HL-60 (cell line): ENCODE measurements at regions not wholly inside any gene's neighbourhood (a gene's known extent, or its start where the extent isn't known, plus 50 kb on each side); places are given as distances from the start of the nearest gene placed in this dataset.

Experiments used
- DNase-seq, 2 experiments: peaks; one replicate each; pipeline ENCODE4 v3.0.0-alpha.2; 2010 to 2020; ENCODE audit warnings: low read depth in 1 of 2, low spot score in 1 of 2
- H3K27ac ChIP-seq: fragments of 250-450 bp; sonication (Bioruptor Pico); replicated peaks from 2 replicates; pipeline ENCODE4 v1.5.1; 2020; ENCODE audit warnings: mild to moderate bottlenecking, moderate library complexity
- H3K27me3 ChIP-seq: fragments of 250-450 bp; sonication (Bioruptor Pico); 2 replicates; pipeline ENCODE4 v1.5.1; 2021; ENCODE audit warnings: mild to moderate bottlenecking, moderate library complexity; ENCODE audit not compliant: insufficient read depth, poor library complexity, severe bottlenecking
- H3K4me3 ChIP-seq: replicated peaks from 2 replicates; pipeline ENCODE4 v1.5.1; 2011; ENCODE audit warnings: mild to moderate bottlenecking, control low read depth, low read length; ENCODE audit not compliant: insufficient read depth
- CTCF ChIP-seq: IDR thresholded peaks from one replicate; pipeline ENCODE4 v1.5.1; 2011; ENCODE audit warnings: low read length, control low read depth, inconsistent platforms; ENCODE audit not compliant: insufficient read depth
- GABPA ChIP-seq: IDR thresholded peaks from 2 replicates; pipeline ENCODE4 v1.6.1; 2012; ENCODE audit warnings: low read depth
- POLR2AphosphoS5 ChIP-seq: IDR thresholded peaks from 2 replicates; pipeline ENCODE4 v1.6.1; 2012; ENCODE audit warnings: low read depth
- REST ChIP-seq: IDR thresholded peaks from 2 replicates; pipeline ENCODE4 v1.6.1; 2012; ENCODE audit warnings: low read depth; ENCODE audit not compliant: insufficient replicate concordance
- SPI1 ChIP-seq: IDR thresholded peaks from 2 replicates; pipeline ENCODE4 v1.6.1; 2012; ENCODE audit warnings: low read depth, mild to moderate bottlenecking, borderline replicate concordance

GRCh38 chr13:77431449-77431848, 104.1 kb upstream of the SCEL start:
- no peak overlapping the region for H3K4me3 ChIP-seq
- H3K27me3 ChIP-seq = no peaks in the 10 kb centered on the region
- no peak overlapping the region for H3K27ac ChIP-seq
- no peak for DNase-seq
- TF ChIP-seq GABPA = no peak
- no peak for TF ChIP-seq REST
- TF ChIP-seq POLR2AphosphoS5 = no peak
- no peak for TF ChIP-seq CTCF
- no peak for TF ChIP-seq SPI1

- Histone ChIP-seq H3K27ac (no peak overlapping the region), H3K4me3 (no peak overlapping the region), H3K27me3 (no peaks in the 10 kb centered on the region)
- no peak for DNase-seq
- TF ChIP-seq POLR2AphosphoS5 (no peak), GABPA (no peak), SPI1 (no peak), CTCF (no peak), REST (no peak)
These were observed 103.6 kb upstream of the MYCBP2 start for GRCh38 chr13:77430377-77430951.

- Histone ChIP-seq H3K4me3 (no peak overlapping the region), H3K27me3 (no peaks in the 10 kb centered on the region), H3K27ac (no peak overlapping the region)
- DNase-seq = no peak
- TF ChIP-seq CTCF (no peak), REST (no peak)
These were observed 102.6 kb upstream of the MYCBP2 start for GRCh38 chr13:77429320-77430142.
